ENCODE measurements at regions not wholly inside any gene's neighbourhood (a gene's known extent, or its start where the extent isn't known, plus 50 kb on each side); places are given as distances from the start of the nearest gene placed in this dataset.

DNA sequence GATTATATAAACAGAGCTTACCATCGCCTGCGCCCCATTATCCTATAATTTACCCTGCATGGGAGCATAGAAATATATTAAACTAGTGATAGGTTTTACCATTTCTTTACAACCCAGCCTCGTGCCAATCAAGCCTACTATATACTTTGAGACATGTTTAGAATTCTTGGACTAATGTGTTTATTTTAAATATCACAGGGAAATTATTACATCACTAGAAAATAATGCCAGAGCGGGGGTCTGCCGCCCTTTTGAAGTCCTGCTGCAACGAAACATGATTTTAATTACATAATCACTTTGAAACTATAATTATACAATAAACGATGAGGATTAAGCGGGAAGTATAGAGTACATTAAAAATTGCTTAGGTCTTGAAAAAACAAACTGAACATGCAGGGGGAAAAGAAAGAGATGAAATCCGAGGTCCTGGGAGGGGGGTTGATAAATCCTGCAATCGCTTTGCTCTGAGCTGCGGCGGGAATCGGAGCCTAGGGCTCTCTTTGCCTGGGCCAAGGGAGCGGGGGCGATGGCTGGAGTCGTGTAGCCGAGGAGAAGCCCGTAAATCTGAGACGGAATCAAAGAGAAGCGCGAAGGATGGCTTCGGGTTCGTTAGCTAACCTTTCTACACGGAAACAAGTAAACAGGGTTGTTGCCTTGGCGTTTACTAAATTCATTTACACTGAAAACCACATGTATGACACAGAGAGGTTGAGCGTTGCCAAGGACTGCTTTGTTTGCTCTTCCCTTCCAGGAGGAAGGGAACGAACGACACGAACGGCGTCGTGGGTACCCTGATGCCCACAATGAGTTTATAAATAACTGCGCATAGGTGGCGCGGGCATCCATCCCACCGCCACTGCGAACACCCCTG lies 127.6 kb downstream of the TMEM174 start:
- H3K4me3 Mint-ChIP-seq: no peak overlapping the region
- peaks cover 66% of the 10 kb centered on the region for H3K27me3 Mint-ChIP-seq
- peaks cover 2% of the 10 kb centered on the region for H3K36me3 Mint-ChIP-seq
- H3K27ac Mint-ChIP-seq: no peak overlapping the region
- H3K4me1 Mint-ChIP-seq (ENCODE audit: low read depth): peaks cover 30% of the 10 kb centered on the region
- no peaks in the 10 kb centered on the region for H3K9me3 Mint-ChIP-seq (ENCODE audit: low read depth)

DNA sequence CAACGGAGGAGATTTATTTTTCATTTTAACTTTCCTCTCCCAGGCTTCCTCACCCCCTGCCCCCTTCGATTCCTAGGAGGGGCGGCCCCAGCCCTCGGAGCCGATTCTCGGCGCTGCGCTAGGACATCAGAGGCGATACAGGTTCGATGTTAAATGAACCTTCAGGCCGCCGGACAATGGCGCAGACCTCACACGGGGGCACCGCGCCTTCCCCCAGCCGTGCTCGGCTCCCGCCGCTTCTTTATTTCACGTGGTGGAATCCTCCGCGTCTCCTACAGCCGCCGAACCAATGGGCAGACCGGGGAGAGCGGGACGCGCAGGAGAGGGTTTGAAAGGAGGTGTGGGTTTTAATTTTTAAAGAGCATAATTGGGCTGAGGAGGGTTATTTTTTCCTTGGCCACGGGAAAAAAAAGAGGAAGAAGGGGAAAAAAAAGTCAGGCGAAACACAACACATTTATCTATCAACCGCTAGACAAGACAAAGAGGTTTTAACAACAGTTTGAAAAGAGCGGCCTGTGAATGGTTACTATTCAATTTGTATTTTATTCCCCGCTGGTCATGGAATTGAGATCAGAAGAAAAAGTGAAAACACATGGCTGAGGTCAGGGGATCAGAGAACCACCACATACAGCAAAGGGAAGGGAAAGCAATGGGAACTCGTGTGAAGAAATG lies 126.8 kb downstream of the TMEM174 start:
- Mint-ChIP-seq H3K27me3 (peaks cover 67% of the 10 kb centered on the region), H3K27ac (no peak overlapping the region), H3K36me3 (peaks cover 2% of the 10 kb centered on the region), H3K4me1 (ENCODE audit: low read depth) (peaks cover 30% of the 10 kb centered on the region), H3K4me3 (peak overlapping the region; percentile 21), H3K9me3 (ENCODE audit: low read depth) (no peaks in the 10 kb centered on the region)

DNA sequence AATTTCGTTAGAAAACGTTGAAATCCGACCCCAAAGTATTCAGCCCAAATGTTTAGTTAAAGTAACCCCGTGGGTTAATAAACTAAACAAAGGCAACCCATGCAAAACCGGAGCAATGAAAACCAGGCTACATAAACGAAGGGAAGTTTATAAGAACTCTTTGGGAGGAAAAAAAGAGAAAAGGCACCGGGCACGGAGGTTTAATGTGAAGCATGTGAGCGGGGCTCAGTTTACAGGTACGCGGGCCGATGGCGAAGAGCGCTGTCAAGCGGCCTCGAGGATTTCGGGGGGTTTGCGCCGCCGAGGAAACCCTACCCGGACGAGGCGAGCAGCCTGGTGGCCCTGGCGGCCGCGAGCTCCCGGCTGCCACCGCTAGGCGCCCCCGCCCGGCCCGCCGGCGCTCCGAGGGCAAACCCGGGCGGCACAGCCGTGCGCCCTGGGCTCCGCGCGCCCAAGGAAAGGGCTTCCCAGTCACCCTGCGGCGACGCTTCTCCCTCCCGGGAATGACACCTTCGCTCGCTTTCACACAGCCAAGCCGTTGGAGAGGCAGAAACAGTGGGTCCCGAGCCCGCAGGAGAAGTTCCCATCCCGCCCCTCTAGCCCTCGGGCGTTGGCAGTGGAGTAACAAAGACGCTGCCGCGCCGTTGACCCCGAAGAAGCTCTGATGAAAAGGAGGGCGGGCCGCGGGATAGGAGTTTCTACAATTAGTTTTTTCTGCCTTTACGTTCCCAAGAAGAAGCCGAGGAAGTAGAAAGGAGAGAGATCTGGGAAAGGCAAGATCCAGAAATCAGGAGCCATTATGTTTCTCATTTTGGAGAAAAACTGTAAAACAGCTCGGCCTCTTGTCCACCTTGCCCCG lies 126.0 kb downstream of the TMEM174 start:
- peak overlapping the region; percentile 21 for H3K4me3 Mint-ChIP-seq
- H3K27ac Mint-ChIP-seq: no peak overlapping the region
- H3K27me3 Mint-ChIP-seq: peaks cover 64% of the 10 kb centered on the region
- H3K36me3 Mint-ChIP-seq: peaks cover 2% of the 10 kb centered on the region
- peaks cover 30% of the 10 kb centered on the region for H3K4me1 Mint-ChIP-seq (ENCODE audit: low read depth)
- no peaks in the 10 kb centered on the region for H3K9me3 Mint-ChIP-seq (ENCODE audit: low read depth)

DNA sequence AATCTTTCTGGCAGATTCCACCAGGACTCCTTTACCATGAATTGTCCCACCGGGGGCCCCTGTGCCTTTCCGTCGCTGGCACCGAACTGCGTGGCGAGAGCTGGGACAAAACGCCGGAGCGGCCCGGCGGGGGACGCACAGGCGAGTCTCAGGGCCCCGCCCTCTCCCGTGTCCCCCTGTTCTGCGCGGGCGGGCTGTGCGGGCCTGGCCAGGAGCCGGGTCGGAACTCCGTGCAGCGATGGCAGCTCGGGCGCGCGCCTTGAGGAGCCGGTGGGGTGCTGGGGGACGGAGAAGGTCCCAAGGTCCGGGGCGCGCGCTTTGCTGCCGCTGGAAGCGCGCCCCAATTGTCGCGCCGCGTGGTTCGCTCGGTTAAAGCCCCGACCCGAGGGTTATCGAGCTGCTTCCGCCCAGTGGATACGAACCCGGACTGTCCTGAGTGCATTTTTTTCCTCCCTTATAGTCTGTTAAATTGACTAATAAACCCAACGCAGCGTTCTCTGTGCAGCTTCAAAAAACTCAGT lies 125.3 kb downstream of the TMEM174 start:
- no peak overlapping the region for H3K4me3 Mint-ChIP-seq
- peaks cover 30% of the 10 kb centered on the region for H3K4me1 Mint-ChIP-seq (ENCODE audit: low read depth)
- peaks cover 62% of the 10 kb centered on the region for H3K27me3 Mint-ChIP-seq
- peaks cover 2% of the 10 kb centered on the region for H3K36me3 Mint-ChIP-seq
- no peak overlapping the region for H3K27ac Mint-ChIP-seq
- H3K9me3 Mint-ChIP-seq (ENCODE audit: low read depth): no peaks in the 10 kb centered on the region

DNA sequence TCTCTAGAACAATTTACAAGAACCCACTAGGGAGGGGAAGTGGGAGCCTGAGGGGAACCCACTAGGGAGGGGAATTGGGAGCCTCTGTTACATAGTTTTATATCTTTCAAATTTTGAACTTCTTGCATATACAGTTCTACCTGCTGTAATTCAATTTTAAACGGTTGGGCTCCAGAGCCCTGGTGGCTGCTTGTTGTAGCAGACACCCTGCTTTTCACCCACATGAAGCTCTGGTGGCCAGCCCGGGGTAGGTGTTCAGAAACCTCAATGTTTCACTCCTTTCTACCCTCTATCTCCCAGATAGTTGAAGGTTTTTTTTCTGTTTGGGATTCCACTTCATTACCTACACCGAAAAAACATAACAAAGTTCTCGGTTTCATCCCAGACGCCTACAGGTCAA lies 124.4 kb downstream of the TMEM174 start:
- H3K27me3 Mint-ChIP-seq: peaks cover 62% of the 10 kb centered on the region
- H3K4me3 Mint-ChIP-seq: no peak overlapping the region
- H3K4me1 Mint-ChIP-seq (ENCODE audit: low read depth): peaks cover 27% of the 10 kb centered on the region
- H3K27ac Mint-ChIP-seq: no peak overlapping the region
- no peaks in the 10 kb centered on the region for H3K9me3 Mint-ChIP-seq (ENCODE audit: low read depth)
- H3K36me3 Mint-ChIP-seq: no peaks in the 10 kb centered on the region

DNA sequence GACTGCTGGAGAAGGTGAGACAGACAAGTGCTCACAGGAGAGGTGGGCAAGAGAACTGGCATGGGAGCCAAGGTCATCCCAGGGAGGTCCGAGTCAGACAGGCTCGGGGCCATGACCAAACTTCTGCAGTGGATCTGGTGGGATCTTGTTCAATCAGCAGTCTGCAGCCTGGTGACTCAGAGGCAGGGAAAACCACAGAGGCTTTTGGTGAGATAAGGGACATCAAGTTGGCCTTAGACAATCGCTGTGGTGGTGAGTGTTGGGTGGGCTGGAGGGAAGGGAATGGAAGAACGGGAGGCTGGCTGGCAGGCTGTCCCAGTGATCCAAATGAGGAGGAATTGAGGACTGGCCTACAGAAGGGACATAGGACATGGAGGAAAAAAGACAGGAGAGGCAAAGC lies 123.8 kb downstream of the TMEM174 start:
- Mint-ChIP-seq H3K36me3 (no peaks in the 10 kb centered on the region), H3K4me1 (ENCODE audit: low read depth) (peaks cover 27% of the 10 kb centered on the region), H3K27me3 (peaks cover 63% of the 10 kb centered on the region), H3K4me3 (no peak overlapping the region), H3K27ac (no peak overlapping the region), H3K9me3 (ENCODE audit: low read depth) (no peaks in the 10 kb centered on the region)

DNA sequence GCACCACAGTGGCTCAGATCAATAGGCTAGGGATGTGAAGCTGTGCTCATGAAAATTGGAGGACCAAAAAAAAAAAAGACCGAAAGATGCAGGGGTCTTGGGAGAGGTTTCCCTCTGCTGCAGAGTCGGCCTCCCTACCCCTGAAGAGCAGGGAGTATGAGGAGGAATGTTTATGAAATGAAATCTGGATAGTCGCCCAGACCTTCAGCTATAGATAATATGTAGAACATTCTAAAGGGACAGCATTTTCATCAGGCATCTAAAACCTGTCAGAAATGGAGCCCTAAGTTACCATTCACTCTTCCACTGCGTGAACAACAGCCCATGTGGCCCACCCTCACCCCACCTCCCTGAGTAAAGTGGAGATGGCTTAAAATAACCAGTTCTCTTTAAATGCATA lies 122.9 kb downstream of the TMEM174 start:
- H3K27me3 Mint-ChIP-seq: peaks cover 65% of the 10 kb centered on the region
- peaks cover 27% of the 10 kb centered on the region for H3K4me1 Mint-ChIP-seq (ENCODE audit: low read depth)
- H3K9me3 Mint-ChIP-seq (ENCODE audit: low read depth): no peaks in the 10 kb centered on the region
- no peak overlapping the region for H3K4me3 Mint-ChIP-seq
- no peak overlapping the region for H3K27ac Mint-ChIP-seq
- no peaks in the 10 kb centered on the region for H3K36me3 Mint-ChIP-seq

DNA sequence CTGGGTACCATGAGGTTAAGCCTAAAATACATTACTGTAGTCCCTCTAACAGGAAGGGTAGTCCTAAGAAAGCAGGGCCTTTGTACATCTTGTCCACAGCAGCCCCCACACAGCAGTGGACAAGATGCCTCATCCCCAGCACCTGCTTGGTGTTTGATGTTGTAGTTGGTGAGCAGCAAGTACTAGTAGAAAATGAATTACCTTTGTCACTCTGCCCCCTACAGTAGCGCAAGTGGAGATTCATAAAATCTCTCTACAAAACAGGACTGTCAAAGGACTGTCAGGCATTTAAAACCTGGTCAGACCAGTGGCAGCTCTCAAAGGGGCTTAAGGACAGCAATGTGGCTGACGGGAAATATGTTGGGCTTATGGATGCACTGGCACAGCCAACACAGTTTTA lies 122.5 kb downstream of the TMEM174 start:
- Mint-ChIP-seq H3K4me1 (ENCODE audit: low read depth) (peaks cover 22% of the 10 kb centered on the region), H3K4me3 (no peak overlapping the region), H3K9me3 (ENCODE audit: low read depth) (no peaks in the 10 kb centered on the region), H3K27ac (no peak overlapping the region), H3K27me3 (peaks cover 62% of the 10 kb centered on the region), H3K36me3 (no peaks in the 10 kb centered on the region)

DNA sequence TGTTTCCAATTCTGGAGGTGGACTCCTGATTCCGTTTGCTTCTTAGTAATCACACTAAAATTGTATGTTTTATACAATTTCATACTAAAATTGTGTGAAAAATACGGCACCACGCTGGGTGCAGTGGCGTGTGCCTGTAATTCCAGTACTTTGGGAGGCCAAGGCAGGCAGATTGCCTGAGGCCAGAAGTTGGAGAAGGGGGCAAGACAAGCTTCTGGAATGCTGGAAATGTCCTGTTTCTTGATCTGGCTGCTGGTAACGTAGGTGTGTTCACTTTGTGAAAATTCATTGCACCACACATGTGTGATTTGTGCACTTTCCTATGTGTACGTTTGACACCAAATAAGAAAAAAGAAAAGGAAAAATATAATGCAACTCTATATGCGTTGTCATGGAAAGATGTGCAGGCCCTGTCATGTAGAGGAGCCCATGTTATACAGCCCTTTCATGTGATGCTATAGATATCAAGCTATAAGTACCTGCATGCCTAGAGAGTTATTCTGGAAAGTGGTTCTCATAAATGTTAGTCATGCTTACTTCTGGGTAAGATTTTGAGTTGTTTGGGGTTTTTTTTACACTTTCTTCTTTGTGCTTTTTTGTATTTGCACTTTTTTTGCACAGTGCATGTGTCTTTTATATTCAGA lies 119.9 kb downstream of the TMEM174 start:
- no peaks in the 10 kb centered on the region for H3K36me3 Mint-ChIP-seq
- H3K4me1 Mint-ChIP-seq (ENCODE audit: low read depth): peaks cover 5% of the 10 kb centered on the region
- peaks cover 53% of the 10 kb centered on the region for H3K27me3 Mint-ChIP-seq
- H3K27ac Mint-ChIP-seq: no peak overlapping the region
- H3K9me3 Mint-ChIP-seq (ENCODE audit: low read depth): no peaks in the 10 kb centered on the region
- no peak overlapping the region for H3K4me3 Mint-ChIP-seq

DNA sequence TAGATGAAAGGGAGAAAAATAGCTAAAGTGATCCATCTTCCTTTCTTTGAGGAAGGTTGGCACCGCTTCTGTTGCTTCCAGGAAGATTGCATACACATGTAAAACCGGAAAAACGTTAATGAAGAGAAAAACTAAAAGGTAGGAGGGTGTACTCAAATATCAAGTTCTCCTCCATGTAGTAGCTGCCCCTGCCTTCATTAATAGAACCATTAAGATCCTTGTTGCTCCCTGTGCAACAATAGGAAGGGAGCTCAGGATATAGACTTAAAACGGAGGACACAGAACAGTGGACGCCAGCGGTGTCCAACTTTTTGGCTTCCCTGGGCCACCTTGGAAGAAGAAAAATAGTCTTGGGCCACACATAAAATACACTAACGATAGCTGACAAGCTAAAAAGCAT lies 118.9 kb downstream of the TMEM174 start:
- H3K9me3 Mint-ChIP-seq (ENCODE audit: low read depth): no peaks in the 10 kb centered on the region
- H3K27me3 Mint-ChIP-seq: peaks cover 49% of the 10 kb centered on the region
- H3K36me3 Mint-ChIP-seq: peaks cover 2% of the 10 kb centered on the region
- H3K27ac Mint-ChIP-seq: no peak overlapping the region
- no peak overlapping the region for H3K4me3 Mint-ChIP-seq
- peaks cover 1% of the 10 kb centered on the region for H3K4me1 Mint-ChIP-seq (ENCODE audit: low read depth)

DNA sequence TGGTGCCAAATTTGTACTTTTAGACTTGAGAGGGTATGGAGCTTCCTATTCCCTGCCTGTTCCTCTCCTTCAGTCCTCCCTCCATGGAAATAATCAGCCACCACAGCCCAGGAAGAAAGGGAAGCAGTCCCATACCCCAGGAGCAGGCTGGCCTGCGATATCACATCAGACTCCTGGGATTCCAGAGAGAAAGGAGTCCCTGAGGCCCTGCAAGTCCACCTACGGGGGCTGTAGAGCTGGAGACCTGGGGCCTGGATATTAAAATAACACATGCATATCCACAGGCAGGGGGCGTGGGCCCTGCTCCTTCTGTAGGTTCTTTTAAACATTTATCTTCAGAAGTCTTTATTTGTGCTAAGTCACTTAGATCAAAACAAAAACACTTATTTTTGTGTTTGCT lies 117.2 kb downstream of the TMEM174 start:
- Mint-ChIP-seq H3K27me3 (peaks cover 38% of the 10 kb centered on the region), H3K36me3 (peaks cover 2% of the 10 kb centered on the region), H3K4me3 (no peak overlapping the region), H3K9me3 (ENCODE audit: low read depth) (no peaks in the 10 kb centered on the region), H3K27ac (no peak overlapping the region), H3K4me1 (ENCODE audit: low read depth) (no peaks in the 10 kb centered on the region)

DNA sequence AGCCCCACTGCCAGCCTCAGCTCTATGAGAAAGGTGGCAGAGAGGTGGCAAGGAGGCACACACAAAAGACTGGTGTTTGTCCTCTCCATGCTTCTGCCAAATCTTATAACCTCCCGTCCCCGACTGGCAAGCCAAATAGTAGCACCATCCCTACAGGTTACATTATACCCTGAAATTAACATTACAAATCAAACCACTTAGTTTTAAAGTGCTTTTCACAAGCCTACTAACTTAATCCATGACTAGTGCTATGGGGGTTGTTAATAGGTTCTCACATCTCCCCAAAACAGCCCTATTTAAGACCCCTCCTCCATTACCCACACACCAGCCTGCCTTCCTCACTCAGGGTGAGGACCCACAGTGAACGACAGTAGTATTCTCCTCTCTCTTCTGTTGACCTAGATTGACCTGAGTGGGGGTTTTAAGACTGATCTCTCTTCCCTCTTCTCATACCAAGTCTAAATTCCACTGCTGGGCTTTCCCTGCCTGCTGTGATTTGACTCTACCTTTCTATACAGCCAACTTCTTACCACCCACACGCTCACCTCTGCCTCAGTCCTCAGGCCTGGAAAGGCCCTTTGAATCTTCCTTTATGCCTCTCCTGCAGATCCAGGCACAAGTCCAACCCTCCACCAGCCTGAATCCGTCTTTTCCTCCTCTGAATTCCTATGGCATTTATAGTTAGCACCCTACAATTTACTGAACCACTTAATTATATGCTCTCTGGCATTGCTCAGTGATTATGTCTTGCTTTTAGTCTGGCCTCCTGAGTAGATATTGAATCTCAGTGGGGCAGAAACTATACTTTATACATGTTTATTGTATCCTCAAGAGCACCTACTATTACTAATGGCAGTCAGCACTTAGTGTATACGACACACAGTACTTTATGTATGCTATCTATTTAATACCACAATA lies 116.1 kb downstream of the TMEM174 start:
- Mint-ChIP-seq H3K36me3 (peaks cover 2% of the 10 kb centered on the region), H3K4me1 (ENCODE audit: low read depth) (no peaks in the 10 kb centered on the region), H3K27me3 (peaks cover 32% of the 10 kb centered on the region), H3K27ac (no peak overlapping the region), H3K9me3 (ENCODE audit: low read depth) (no peaks in the 10 kb centered on the region), H3K4me3 (no peak overlapping the region)

DNA sequence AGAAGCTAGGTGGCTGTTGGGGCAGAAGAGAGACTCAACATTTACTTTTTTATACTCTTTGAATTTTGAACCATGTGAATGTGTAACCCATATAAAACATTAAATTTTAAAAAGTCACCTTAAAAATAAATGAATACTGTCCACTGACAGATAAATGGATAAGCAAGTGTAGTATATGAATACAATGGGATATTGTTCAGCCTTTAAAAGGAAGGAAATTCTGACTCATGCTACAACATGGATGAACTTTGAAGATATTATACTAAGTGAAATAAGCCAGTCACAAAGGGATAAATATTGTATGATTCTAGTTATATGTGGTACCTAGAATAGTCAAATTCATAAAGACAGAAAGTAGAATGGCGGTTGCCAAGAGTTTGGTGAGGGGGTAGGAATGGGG lies 113.9 kb downstream of the TMEM174 start:
- Mint-ChIP-seq H3K4me3 (no peak overlapping the region), H3K27me3 (peaks cover 33% of the 10 kb centered on the region), H3K27ac (no peak overlapping the region), H3K36me3 (peaks cover 2% of the 10 kb centered on the region), H3K9me3 (ENCODE audit: low read depth) (no peaks in the 10 kb centered on the region), H3K4me1 (ENCODE audit: low read depth) (no peaks in the 10 kb centered on the region)

DNA sequence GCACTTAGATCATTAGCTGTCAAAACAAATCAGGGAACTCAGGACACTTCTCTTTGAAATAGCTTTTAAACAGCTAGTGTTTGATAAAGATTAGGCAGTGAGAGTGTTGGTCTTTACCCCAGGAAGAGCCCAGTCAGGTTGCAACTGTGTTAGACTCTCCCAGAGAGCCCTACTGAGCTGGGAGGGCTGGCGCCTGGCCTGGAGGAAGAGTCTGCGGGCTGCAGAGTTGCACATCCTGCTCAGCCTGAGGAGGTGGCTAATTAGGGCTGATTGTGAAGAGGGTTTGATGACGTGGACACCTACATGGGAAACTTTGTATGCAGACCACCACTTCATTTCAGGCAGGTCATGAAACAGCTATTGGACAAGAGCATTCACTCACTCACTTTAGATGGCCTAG lies 112.0 kb downstream of the TMEM174 start:
- H3K36me3 Mint-ChIP-seq: peaks cover 2% of the 10 kb centered on the region
- peaks cover 26% of the 10 kb centered on the region for H3K27me3 Mint-ChIP-seq
- no peak overlapping the region for H3K27ac Mint-ChIP-seq
- no peaks in the 10 kb centered on the region for H3K9me3 Mint-ChIP-seq (ENCODE audit: low read depth)
- H3K4me3 Mint-ChIP-seq: no peak overlapping the region
- H3K4me1 Mint-ChIP-seq (ENCODE audit: low read depth): no peaks in the 10 kb centered on the region

Data from activated naive CD8-positive, alpha-beta T cell (primary cell).